ENCODE measurements at regions not wholly inside any gene's neighbourhood (a gene's known extent, or its start where the extent isn't known, plus 50 kb on each side); places are given as distances from the start of the nearest gene placed in this dataset.

GRCh38 chr5:52727020-52727419, 60.7 kb upstream of the ITGA1 start:
- no peak for TF ChIP-seq CTCF (IDR thresholded peaks at IDR 0.05; ENCODE audit: insufficient read depth, low read depth, low read length, missing control alignments)
- peak; percentile 8 for DNase-seq (ENCODE audit: low read depth)
- H3K4me3 ChIP-seq (ENCODE audit: low read length) = no peak overlapping the region

GRCh38 chr5:52727576-52727975, 60.1 kb upstream of the ITGA1 start:
- H3K4me3 ChIP-seq (ENCODE audit: low read length) = no peak overlapping the region
- peak; percentile 93 for DNase-seq (ENCODE audit: low read depth)
- no peak for TF ChIP-seq CTCF (IDR thresholded peaks at IDR 0.05; ENCODE audit: insufficient read depth, low read depth, low read length, missing control alignments)

GRCh38 chr5:52728224-52728623, 59.5 kb upstream of the ITGA1 start:
- H3K4me3 ChIP-seq (ENCODE audit: low read length) = no peak overlapping the region
- peak; percentile 4 for DNase-seq (ENCODE audit: low read depth)
- TF ChIP-seq CTCF (IDR thresholded peaks at IDR 0.05; ENCODE audit: insufficient read depth, low read depth, low read length, missing control alignments) = no peak

- DNase-seq (ENCODE audit: low read depth) = no peak
- TF ChIP-seq CTCF (IDR thresholded peaks at IDR 0.05; ENCODE audit: insufficient read depth, low read depth, low read length, missing control alignments) = no peak
Observed at GRCh38 chr5:52728686-52729085, 59.0 kb upstream of the ITGA1 start.

GRCh38 chr5:52731274-52732027, 56.3 kb upstream of the ITGA1 start:
- no peak overlapping the region for H3K4me3 ChIP-seq (ENCODE audit: low read length)
- no peak for TF ChIP-seq CTCF (IDR thresholded peaks at IDR 0.05; ENCODE audit: insufficient read depth, low read depth, low read length, missing control alignments)
- no peak for DNase-seq (ENCODE audit: low read depth)

More at GRCh38 chr5:52728686-52729085, 59.0 kb upstream of the ITGA1 start:
- no peak overlapping the region for H3K4me3 ChIP-seq (ENCODE audit: low read length)

GRCh38 chr5:52734557-52734956, 53.2 kb upstream of the ITGA1 start:
- no peak for DNase-seq (ENCODE audit: low read depth)
- no peak overlapping the region for H3K4me3 ChIP-seq (ENCODE audit: low read length)
- TF ChIP-seq CTCF (IDR thresholded peaks at IDR 0.05; ENCODE audit: insufficient read depth, low read depth, low read length, missing control alignments) = no peak

GRCh38 chr5:52735139-52735538, 52.6 kb upstream of the ITGA1 start:
- no peak for TF ChIP-seq CTCF (IDR thresholded peaks at IDR 0.05; ENCODE audit: insufficient read depth, low read depth, low read length, missing control alignments)
- DNase-seq (ENCODE audit: low read depth) = no peak
- no peak overlapping the region for H3K4me3 ChIP-seq (ENCODE audit: low read length)
